Esophagus muscularis mucosa (tissue), 4 donors: ENCODE measurements at regions not wholly inside any gene's neighbourhood (a gene's known extent, or its start where the extent isn't known, plus 50 kb on each side); places are given as distances from the start of the nearest gene placed in this dataset.
"Not testable (repeated sequence)": the region's sequence is repeated elsewhere in the genome, so short reads cannot be mapped to it uniquely, and the experiment has no call there.

ENCODE experiments used
- EP300 ChIP-seq: sonication (generic); formaldehyde crosslinking; IDR thresholded peaks from one replicate; pipeline ENCODE4 v1.6.1; 2017; ENCODE audit warnings: antibody characterized with exemption
- POLR2A ChIP-seq: fragments of 450-650 bp; IDR thresholded peaks from one replicate; pipeline ENCODE4 v1.6.1; 2017; ENCODE audit warnings: antibody characterized with exemption, moderate library complexity, mild to moderate bottlenecking, low read depth
- TF ChIP-seq, protein P1 (sequence below), 3 experiments: fragments of 200-600 bp in 2 of 3; fragments of 450-650 bp in 1 of 3; sonication (generic) in 2 of 3; IDR thresholded peaks; one replicate each; pipeline ENCODE4 v1.5.1; 2017 to 2019; ENCODE audit warnings: antibody characterized with exemption in 3 of 3, mild to moderate bottlenecking in 2 of 3, moderate library complexity in 1 of 3

- TF ChIP-seq, protein P1, sequence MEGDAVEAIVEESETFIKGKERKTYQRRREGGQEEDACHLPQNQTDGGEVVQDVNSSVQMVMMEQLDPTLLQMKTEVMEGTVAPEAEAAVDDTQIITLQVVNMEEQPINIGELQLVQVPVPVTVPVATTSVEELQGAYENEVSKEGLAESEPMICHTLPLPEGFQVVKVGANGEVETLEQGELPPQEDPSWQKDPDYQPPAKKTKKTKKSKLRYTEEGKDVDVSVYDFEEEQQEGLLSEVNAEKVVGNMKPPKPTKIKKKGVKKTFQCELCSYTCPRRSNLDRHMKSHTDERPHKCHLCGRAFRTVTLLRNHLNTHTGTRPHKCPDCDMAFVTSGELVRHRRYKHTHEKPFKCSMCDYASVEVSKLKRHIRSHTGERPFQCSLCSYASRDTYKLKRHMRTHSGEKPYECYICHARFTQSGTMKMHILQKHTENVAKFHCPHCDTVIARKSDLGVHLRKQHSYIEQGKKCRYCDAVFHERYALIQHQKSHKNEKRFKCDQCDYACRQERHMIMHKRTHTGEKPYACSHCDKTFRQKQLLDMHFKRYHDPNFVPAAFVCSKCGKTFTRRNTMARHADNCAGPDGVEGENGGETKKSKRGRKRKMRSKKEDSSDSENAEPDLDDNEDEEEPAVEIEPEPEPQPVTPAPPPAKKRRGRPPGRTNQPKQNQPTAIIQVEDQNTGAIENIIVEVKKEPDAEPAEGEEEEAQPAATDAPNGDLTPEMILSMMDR (IDR thresholded peaks at IDR 0.05): not testable (repeated sequence)
- TF ChIP-seq POLR2A, EP300: not testable (repeated sequence)
Observed at GRCh38 chr7:142627223-142627622, 122.0 kb upstream of the PRSS1 start.
